ENCODE measurements at regions not wholly inside any gene's neighbourhood (a gene's known extent, or its start where the extent isn't known, plus 50 kb on each side); places are given as distances from the start of the nearest gene placed in this dataset.
"Not testable (repeated sequence)": the region's sequence is repeated elsewhere in the genome, so short reads cannot be mapped to it uniquely, and the experiment has no call there.

GRCh38 chr3:8052659-8053058 lies 449.0 kb upstream of the LMCD1 start:
- H3K27me3 ChIP-seq (ENCODE audit: insufficient read depth, poor library complexity, severe bottlenecking): no peaks in the 10 kb centered on the region
- no peak overlapping the region for H3K27ac ChIP-seq (replicated peaks)
- DNase-seq (ENCODE audit: low read depth in 1 of 2, low spot score in 1 of 2): no peak
- TF ChIP-seq REST (IDR thresholded peaks at IDR 0.05; ENCODE audit: insufficient replicate concordance, low read depth) (no peak), GABPA (IDR thresholded peaks at IDR 0.05; ENCODE audit: low read depth) (no peak), CTCF (IDR thresholded peaks at IDR 0.05; ENCODE audit: insufficient read depth, low read length) (no peak), SPI1 (IDR thresholded peaks at IDR 0.05; ENCODE audit: borderline replicate concordance, low read depth) (no peak), POLR2AphosphoS5 (IDR thresholded peaks at IDR 0.05; ENCODE audit: low read depth) (no peak)
- H3K4me3 ChIP-seq (replicated peaks; ENCODE audit: insufficient read depth, low read length): no peak overlapping the region

- H3K4me3 ChIP-seq (replicated peaks; ENCODE audit: insufficient read depth, low read length); H3K27me3 ChIP-seq (ENCODE audit: insufficient read depth, poor library complexity, severe bottlenecking); DNase-seq (ENCODE audit: low read depth in 1 of 2, low spot score in 1 of 2); H3K27ac ChIP-seq (replicated peaks): not testable (repeated sequence)
Measured at GRCh38 chr3:8068135-8068534, 433.5 kb upstream of the LMCD1 start.

GRCh38 chr3:8069471-8069870 lies 432.2 kb upstream of the LMCD1 start:
- TF ChIP-seq CTCF (IDR thresholded peaks at IDR 0.05; ENCODE audit: insufficient read depth, low read length) (no peak), REST (IDR thresholded peaks at IDR 0.05; ENCODE audit: insufficient replicate concordance, low read depth) (no peak), GABPA (IDR thresholded peaks at IDR 0.05; ENCODE audit: low read depth) (no peak), SPI1 (IDR thresholded peaks at IDR 0.05; ENCODE audit: borderline replicate concordance, low read depth) (no peak), POLR2AphosphoS5 (IDR thresholded peaks at IDR 0.05; ENCODE audit: low read depth) (no peak)
- no peaks in the 10 kb centered on the region for H3K27me3 ChIP-seq (ENCODE audit: insufficient read depth, poor library complexity, severe bottlenecking)
- DNase-seq (ENCODE audit: low read depth in 1 of 2, low spot score in 1 of 2): no peak
- no peak overlapping the region for H3K4me3 ChIP-seq (replicated peaks; ENCODE audit: insufficient read depth, low read length)
- no peak overlapping the region for H3K27ac ChIP-seq (replicated peaks)

GRCh38 chr3:8070011-8070410 lies 431.6 kb upstream of the LMCD1 start:
- no peak for DNase-seq (ENCODE audit: low read depth in 1 of 2, low spot score in 1 of 2)
- no peak overlapping the region for H3K27ac ChIP-seq (replicated peaks)
- TF ChIP-seq GABPA (IDR thresholded peaks at IDR 0.05; ENCODE audit: low read depth) (no peak), CTCF (IDR thresholded peaks at IDR 0.05; ENCODE audit: insufficient read depth, low read length) (no peak), SPI1 (IDR thresholded peaks at IDR 0.05; ENCODE audit: borderline replicate concordance, low read depth) (no peak), REST (IDR thresholded peaks at IDR 0.05; ENCODE audit: insufficient replicate concordance, low read depth) (no peak), POLR2AphosphoS5 (IDR thresholded peaks at IDR 0.05; ENCODE audit: low read depth) (no peak)
- H3K27me3 ChIP-seq (ENCODE audit: insufficient read depth, poor library complexity, severe bottlenecking): no peaks in the 10 kb centered on the region
- H3K4me3 ChIP-seq (replicated peaks; ENCODE audit: insufficient read depth, low read length): no peak overlapping the region

GRCh38 chr3:8074740-8075139 lies 426.9 kb upstream of the LMCD1 start:
- not testable (repeated sequence) for H3K27me3 ChIP-seq (ENCODE audit: insufficient read depth, poor library complexity, severe bottlenecking); DNase-seq (ENCODE audit: low read depth in 1 of 2, low spot score in 1 of 2); H3K27ac ChIP-seq (replicated peaks); H3K4me3 ChIP-seq (replicated peaks; ENCODE audit: insufficient read depth, low read length)

All from HL-60 (cell line).